PFSK-1 (cell line): ENCODE measurements at regions not wholly inside any gene's neighbourhood (a gene's known extent, or its start where the extent isn't known, plus 50 kb on each side); places are given as distances from the start of the nearest gene placed in this dataset.

Source experiments
- FOXP2 ChIP-seq: optimal IDR thresholded peaks from 2 replicates; pipeline ENCODE3; 2011; ENCODE audit warnings: borderline replicate concordance, control low read depth, inconsistent platforms; ENCODE audit not compliant: insufficient read depth; ENCODE audit errors: extremely low read length, extremely low read depth
- POLR2AphosphoS5 ChIP-seq: IDR thresholded peaks from 2 replicates; pipeline ENCODE4 v1.6.1; 2012; ENCODE audit warnings: low read depth, mild to moderate bottlenecking, control low read depth, low read length, moderate library complexity
- REST ChIP-seq, 2 experiments: IDR thresholded peaks; 2 replicates each; pipeline versions ENCODE4 v1.6.1 to v1.8.0; 2011 to 2012; ENCODE audit warnings: low read depth in 2 of 2, low read length in 2 of 2, control low read depth in 1 of 2, inconsistent platforms in 1 of 2, mild to moderate bottlenecking in 1 of 2, moderate library complexity in 1 of 2; ENCODE audit not compliant: insufficient read depth in 1 of 2
- SIN3A ChIP-seq: IDR thresholded peaks from 2 replicates; pipeline ENCODE4 v1.6.1; 2012; ENCODE audit warnings: mild to moderate bottlenecking, low read length, moderate library complexity, borderline replicate concordance; ENCODE audit not compliant: insufficient read depth
- TAF1 ChIP-seq: IDR thresholded peaks from 2 replicates; pipeline ENCODE4 v1.6.1; 2012; ENCODE audit warnings: low read length, control low read depth, borderline replicate concordance; ENCODE audit not compliant: insufficient read depth

GRCh38 chrX:39609941-39610340 is 487.8 kb downstream of the BCOR start:
- no peak for TF ChIP-seq TAF1
- TF ChIP-seq POLR2AphosphoS5, result no peak
- no peak for TF ChIP-seq REST (IDR thresholded peaks at IDR 0.05; ENCODE audit: insufficient read depth in 1 of 2, low read depth in 2 of 2, low read length in 2 of 2)
- no peak for TF ChIP-seq SIN3A
- TF ChIP-seq FOXP2, result no peak

GRCh38 chrX:39611468-39611867 is 486.3 kb downstream of the BCOR start:
- no peak for TF ChIP-seq REST (IDR thresholded peaks at IDR 0.05; ENCODE audit: insufficient read depth in 1 of 2, low read depth in 2 of 2, low read length in 2 of 2)
- no peak for TF ChIP-seq SIN3A

- TF ChIP-seq REST (IDR thresholded peaks at IDR 0.05; ENCODE audit: insufficient read depth in 1 of 2, low read depth in 2 of 2, low read length in 2 of 2) (no peak), SIN3A (no peak), POLR2AphosphoS5 (no peak), TAF1 (no peak), FOXP2 (no peak)
Observed at GRCh38 chrX:39613482-39613995, 484.2 kb downstream of the BCOR start.

- TF ChIP-seq REST (IDR thresholded peaks at IDR 0.05; ENCODE audit: insufficient read depth in 1 of 2, low read depth in 2 of 2, low read length in 2 of 2), result no peak
- no peak for TF ChIP-seq POLR2AphosphoS5
- no peak for TF ChIP-seq FOXP2
- no peak for TF ChIP-seq TAF1
- no peak for TF ChIP-seq SIN3A
Observed at GRCh38 chrX:39613997-39614679, 483.6 kb downstream of the BCOR start.

- no peak for TF ChIP-seq FOXP2
- no peak for TF ChIP-seq REST (IDR thresholded peaks at IDR 0.05; ENCODE audit: insufficient read depth in 1 of 2, low read depth in 2 of 2, low read length in 2 of 2)
Observed at GRCh38 chrX:39614680-39614998, 483.1 kb downstream of the BCOR start.
